Cerebellar cortex (tissue), 1 donor: ENCODE measurements at regions not wholly inside any gene's neighbourhood (a gene's known extent, or its start where the extent isn't known, plus 50 kb on each side); places are given as distances from the start of the nearest gene placed in this dataset.

Experiments
- DNase-seq: peaks from one replicate; pipeline ENCODE4 v3.0.0-alpha.2; 2015; ENCODE audit warnings: low spot score

DNA sequence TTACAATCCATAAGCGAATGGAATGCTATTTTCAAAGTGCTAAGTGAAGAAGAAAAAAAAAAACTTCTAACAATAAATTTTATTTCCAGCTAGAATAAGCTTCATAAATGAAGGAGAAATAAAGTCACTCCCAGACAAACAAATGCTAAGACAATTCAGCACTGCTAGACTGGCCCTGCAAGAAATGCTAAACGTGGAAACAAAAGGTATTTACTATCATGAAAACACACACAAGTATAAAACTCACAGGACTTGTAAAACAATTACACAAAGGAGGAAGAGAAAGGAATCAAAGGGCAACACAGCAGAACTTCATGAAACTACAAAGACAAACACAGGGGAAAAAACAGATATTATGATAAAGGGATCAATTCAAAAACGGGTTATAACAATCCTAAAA lies 85.8 kb upstream of the NELL2 start:
- DNase-seq: no peak

DNA sequence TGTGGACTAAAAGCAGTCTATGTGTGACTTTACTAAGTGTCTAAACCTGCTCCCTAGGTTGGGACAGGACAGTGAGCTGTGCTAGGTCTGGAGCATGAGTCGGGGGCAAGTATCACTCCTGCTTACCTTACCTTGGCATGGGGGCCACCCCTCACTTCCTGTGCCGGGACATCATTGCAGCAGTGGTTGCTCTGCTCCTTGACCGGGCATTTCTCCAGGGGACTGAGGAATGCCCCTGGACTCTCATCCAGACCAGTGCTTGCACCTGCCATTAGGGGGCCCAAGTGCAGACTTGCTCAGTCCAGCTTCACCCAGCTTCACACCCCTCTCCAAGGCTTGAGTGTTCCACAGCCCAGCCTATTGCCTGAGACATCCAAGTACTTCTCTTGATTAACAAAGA lies 84.7 kb upstream of the NELL2 start:
- no peak for DNase-seq

GRCh38 chr12:44960423-44960822 lies 84.3 kb upstream of the NELL2 start:
- no peak for DNase-seq

DNA sequence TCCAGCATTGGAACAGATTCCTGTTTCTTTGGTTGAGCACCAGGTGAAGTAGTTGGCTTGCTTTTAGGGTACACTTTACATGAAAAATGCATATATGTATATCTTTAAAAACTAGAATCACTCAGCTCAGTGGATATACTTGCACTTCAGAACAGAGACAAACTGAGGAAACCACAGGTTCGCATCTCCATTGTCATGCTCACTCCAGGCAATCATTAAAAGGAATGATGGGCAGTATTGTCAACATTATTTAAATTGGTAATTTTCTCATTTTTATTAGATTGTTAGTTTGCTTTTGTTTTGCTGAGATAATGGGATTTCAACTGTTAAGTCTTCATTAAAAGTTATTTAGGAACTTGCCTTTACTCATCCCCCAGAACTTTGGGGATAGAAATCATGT lies 71.0 kb upstream of the NELL2 start:
- DNase-seq: no peak

DNA sequence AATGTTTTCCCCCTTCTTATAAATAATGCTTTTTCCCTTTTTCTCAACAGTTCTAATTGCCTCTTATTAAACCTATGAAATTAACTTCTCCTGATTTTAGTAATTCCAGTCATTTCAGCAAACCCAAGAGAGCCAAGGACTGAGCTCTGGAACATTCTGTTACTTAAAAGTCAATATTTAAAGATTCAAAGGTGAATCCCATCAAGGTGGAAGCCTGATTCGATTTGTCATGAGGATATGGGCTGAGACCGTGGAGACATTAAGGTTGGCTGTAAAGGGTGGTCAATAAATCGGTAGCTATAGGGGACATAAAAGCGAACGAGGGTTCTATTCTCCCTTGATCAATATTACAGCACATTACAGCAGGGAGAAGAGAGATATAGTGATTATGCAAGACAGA lies 66.6 kb upstream of the NELL2 start:
- DNase-seq: no peak

- DNase-seq: peak; percentile 71
Observed at GRCh38 chr12:44930972-44931600, 55.0 kb upstream of the NELL2 start.

DNA sequence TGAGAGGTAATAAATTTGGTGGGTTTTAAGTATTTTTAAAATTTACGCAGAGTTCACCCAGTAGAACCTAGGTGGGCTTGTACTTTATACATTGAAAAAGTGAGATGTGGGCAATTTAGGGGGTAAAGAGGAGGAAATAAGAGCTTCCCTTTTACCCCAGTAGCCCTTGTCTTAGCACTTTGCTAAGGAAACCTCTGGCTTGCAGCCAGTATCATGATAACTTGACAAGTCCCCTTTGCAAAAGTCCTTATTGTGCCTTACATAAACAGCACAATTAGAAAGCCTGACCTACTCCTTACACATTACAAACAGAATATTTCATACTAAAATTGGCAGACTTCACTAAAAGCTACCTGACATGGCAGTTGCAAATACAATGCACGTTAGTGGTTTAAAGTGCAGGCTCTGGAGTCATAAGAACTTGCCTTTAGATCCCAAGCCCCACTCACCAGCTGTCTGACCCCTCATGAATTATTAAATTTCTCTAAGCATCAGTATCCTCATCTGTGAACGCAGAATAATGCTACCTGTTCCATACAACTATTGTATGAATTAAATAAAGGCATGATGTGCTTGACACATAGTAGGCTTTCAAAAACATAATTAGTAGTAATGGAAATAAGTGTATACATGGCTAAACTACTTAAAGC lies 53.2 kb upstream of the NELL2 start:
- no peak for DNase-seq
